HUES6 (cell line): ENCODE measurements at regions not wholly inside any gene's neighbourhood (a gene's known extent, or its start where the extent isn't known, plus 50 kb on each side); places are given as distances from the start of the nearest gene placed in this dataset.

Experiments
- H3K27ac ChIP-seq: 2 replicates; pipeline ENCODE4 v1.7.0; 2013; ENCODE audit warnings: low read depth, mild to moderate bottlenecking, low read length, inconsistent platforms
- H3K27me3 ChIP-seq: 2 replicates; pipeline ENCODE4 v1.6.1; 2013; ENCODE audit warnings: low read length; ENCODE audit not compliant: control insufficient read depth, insufficient read depth
- H3K36me3 ChIP-seq: 2 replicates; pipeline ENCODE4 v1.6.1; 2013; ENCODE audit warnings: low read length; ENCODE audit not compliant: control insufficient read depth, insufficient read depth
- H3K4me1 ChIP-seq: 2 replicates; pipeline ENCODE4 v1.6.1; 2013; ENCODE audit warnings: low read length; ENCODE audit not compliant: control insufficient read depth, insufficient read depth
- H3K4me3 ChIP-seq: 2 replicates; pipeline ENCODE4 v1.5.1; 2013; ENCODE audit warnings: low read depth, low read length
- H3K9ac ChIP-seq: one replicate; pipeline ENCODE4 v1.6.1; 2013; ENCODE audit warnings: mild to moderate bottlenecking, low read length
- H3K9me3 ChIP-seq: 2 replicates; pipeline ENCODE4 v1.6.1; 2013; ENCODE audit warnings: low read depth, low read length; ENCODE audit not compliant: control insufficient read depth, insufficient read depth

- H3K27ac ChIP-seq, result no peak overlapping the region
These were observed 166.7 kb upstream of the TNP1 start for GRCh38 chr2:217026569-217026968.

GRCh38 chr2:217026161-217026560, 166.3 kb upstream of the TNP1 start:
- no peak overlapping the region for H3K4me3 ChIP-seq
- H3K27me3 ChIP-seq, result peaks cover 5% of the 10 kb centered on the region; the same call in 1 of the 2 replicates
- no peak overlapping the region for H3K27ac ChIP-seq
- no peaks in the 10 kb centered on the region for H3K4me1 ChIP-seq
- no peaks in the 10 kb centered on the region for H3K9me3 ChIP-seq
- no peaks in the 10 kb centered on the region for H3K36me3 ChIP-seq
- H3K9ac ChIP-seq, result no peak overlapping the region

More at GRCh38 chr2:217026569-217026968, 166.7 kb upstream of the TNP1 start:
- Histone ChIP-seq H3K4me3 (no peak overlapping the region), H3K9ac (no peak overlapping the region), H3K9me3 (no peaks in the 10 kb centered on the region), H3K27me3 (peaks cover 5% of the 10 kb centered on the region; the same call in 1 of the 2 replicates), H3K36me3 (no peaks in the 10 kb centered on the region), H3K4me1 (no peaks in the 10 kb centered on the region)

- Histone ChIP-seq H3K36me3 (no peaks in the 10 kb centered on the region), H3K4me3 (no peak overlapping the region), H3K27me3 (no peaks in the 10 kb centered on the region), H3K9me3 (no peaks in the 10 kb centered on the region), H3K27ac (no peak overlapping the region), H3K4me1 (no peaks in the 10 kb centered on the region), H3K9ac (no peak overlapping the region)
These were observed 163.7 kb upstream of the TNP1 start for GRCh38 chr2:217023611-217024010.

GRCh38 chr2:217017456-217018252, 157.8 kb upstream of the TNP1 start:
- Histone ChIP-seq H3K27ac (no peak overlapping the region), H3K4me3 (no peak overlapping the region), H3K4me1 (no peaks in the 10 kb centered on the region; the same call in 1 of the 2 replicates), H3K9ac (no peak overlapping the region), H3K9me3 (no peaks in the 10 kb centered on the region), H3K36me3 (no peaks in the 10 kb centered on the region), H3K27me3 (0 out of 2 replicates have a peak, but pooled peaks cover 3% of the 10 kb centered on the region)

GRCh38 chr2:217016796-217017419, 157.0 kb upstream of the TNP1 start:
- no peak overlapping the region for H3K27ac ChIP-seq
- H3K27me3 ChIP-seq, result 0 out of 2 replicates have a peak, but pooled peaks cover 3% of the 10 kb centered on the region
- no peak overlapping the region for H3K4me3 ChIP-seq
- no peaks in the 10 kb centered on the region for H3K36me3 ChIP-seq
- no peaks in the 10 kb centered on the region; the same call in 1 of the 2 replicates for H3K4me1 ChIP-seq
- H3K9ac ChIP-seq, result no peak overlapping the region
- H3K9me3 ChIP-seq, result no peaks in the 10 kb centered on the region

GRCh38 chr2:217014328-217015105, 154.7 kb upstream of the TNP1 start:
- H3K4me1 ChIP-seq, result no peaks in the 10 kb centered on the region; the same call in 1 of the 2 replicates
- H3K36me3 ChIP-seq, result no peaks in the 10 kb centered on the region
- H3K27me3 ChIP-seq, result 0 out of 2 replicates have a peak, but pooled peaks cover 3% of the 10 kb centered on the region
- H3K9me3 ChIP-seq, result no peaks in the 10 kb centered on the region
- no peak overlapping the region for H3K9ac ChIP-seq
- H3K4me3 ChIP-seq, result no peak overlapping the region
- H3K27ac ChIP-seq, result no peak overlapping the region

GRCh38 chr2:217013926-217014325, 154.1 kb upstream of the TNP1 start:
- no peaks in the 10 kb centered on the region for H3K36me3 ChIP-seq
- H3K27ac ChIP-seq, result no peak overlapping the region
- no peak overlapping the region for H3K4me3 ChIP-seq
- H3K27me3 ChIP-seq, result 0 out of 2 replicates have a peak, but pooled peaks cover 3% of the 10 kb centered on the region
- H3K4me1 ChIP-seq, result no peaks in the 10 kb centered on the region; the same call in 1 of the 2 replicates
- no peaks in the 10 kb centered on the region for H3K9me3 ChIP-seq
- H3K9ac ChIP-seq, result no peak overlapping the region

- Histone ChIP-seq H3K27ac (no peak overlapping the region), H3K4me1 (no peaks in the 10 kb centered on the region; the same call in 1 of the 2 replicates), H3K27me3 (0 out of 2 replicates have a peak, but pooled peaks cover 3% of the 10 kb centered on the region), H3K36me3 (no peaks in the 10 kb centered on the region), H3K4me3 (no peak overlapping the region), H3K9me3 (no peaks in the 10 kb centered on the region), H3K9ac (no peak overlapping the region)
These were observed 151.7 kb upstream of the TNP1 start for GRCh38 chr2:217011576-217011975.

- no peaks in the 10 kb centered on the region for H3K9me3 ChIP-seq
- H3K9ac ChIP-seq, result no peak overlapping the region
- H3K27me3 ChIP-seq, result 0 out of 2 replicates have a peak, but pooled peaks cover 3% of the 10 kb centered on the region
- H3K36me3 ChIP-seq, result no peaks in the 10 kb centered on the region
- H3K4me1 ChIP-seq, result no peaks in the 10 kb centered on the region; the same call in 1 of the 2 replicates
- no peak overlapping the region for H3K4me3 ChIP-seq
- no peak overlapping the region for H3K27ac ChIP-seq
These were observed 150.3 kb upstream of the TNP1 start for GRCh38 chr2:217010173-217010572.

GRCh38 chr2:217008794-217009193, 148.9 kb upstream of the TNP1 start:
- Histone ChIP-seq H3K4me3 (no peak overlapping the region), H3K27ac (no peak overlapping the region), H3K9ac (no peak overlapping the region), H3K27me3 (0 out of 2 replicates have a peak, but pooled peaks cover 3% of the 10 kb centered on the region), H3K36me3 (no peaks in the 10 kb centered on the region), H3K9me3 (no peaks in the 10 kb centered on the region), H3K4me1 (no peaks in the 10 kb centered on the region)
